Heart right ventricle (tissue), 16 donors: ENCODE measurements at regions not wholly inside any gene's neighbourhood (a gene's known extent, or its start where the extent isn't known, plus 50 kb on each side); places are given as distances from the start of the nearest gene placed in this dataset.

Experiments
- ATAC-seq, 8 donors: fragments of 200-7000 bp; cut with Tn5 transposase; one replicate each; pipeline ENCODE4 v1.9.1; 2020; ENCODE audit warnings: mild to moderate bottlenecking in 8 of 8, moderate library complexity in 8 of 8, moderate number of reproducible peaks in 1 of 8
- DNase-seq, 2 donors: peaks; one replicate each; pipeline ENCODE4 v3.0.0-alpha.2; 2020
- H3K27ac ChIP-seq, 10 donors: fragments of 200-600 bp; sonication (generic) in 2 of 10; one replicate each; pipeline versions ENCODE4 v1.5.0 to v1.8.0; 2020 to 2022; ENCODE audit warnings: mild to moderate bottlenecking in 3 of 10
- H3K27me3 ChIP-seq, 7 donors: fragments of 200-600 bp; one replicate each; pipeline ENCODE4 v1.8.0; 2021 to 2022; ENCODE audit warnings: mild to moderate bottlenecking in 2 of 7
- H3K36me3 ChIP-seq, 9 donors: fragments of 200-600 bp; sonication (generic) in 1 of 9; one replicate each; pipeline versions ENCODE4 v1.5.0 to v1.8.0; 2020 to 2022; ENCODE audit warnings: mild to moderate bottlenecking in 2 of 9
- H3K4me1 ChIP-seq, 9 donors: fragments of 200-600 bp; sonication (generic) in 1 of 9; one replicate each; pipeline versions ENCODE4 v1.5.0 to v1.8.0; 2020 to 2022; ENCODE audit warnings: mild to moderate bottlenecking in 4 of 9
- H3K4me3 ChIP-seq, 10 donors: fragments of 200-600 bp; sonication (generic) in 2 of 10; one replicate each; pipeline versions ENCODE4 v1.5.0 to v1.8.0; 2020 to 2022; ENCODE audit warnings: mild to moderate bottlenecking in 7 of 10, moderate library complexity in 2 of 10
- H3K9me3 ChIP-seq, 11 donors: fragments of 200-600 bp in 10 of 11; sonication (generic) in 2 of 11; one replicate each; pipeline versions ENCODE4 v1.5.0 to v1.8.0; 2013 to 2022; ENCODE audit warnings: mild to moderate bottlenecking in 2 of 11, control low read depth in 1 of 11, moderate library complexity in 1 of 11
- CTCF ChIP-seq, 9 donors: fragments of 200-600 bp; sonication (generic) in 2 of 9; IDR thresholded peaks; one replicate each; pipeline versions ENCODE4 v1.5.0 to v1.8.0; 2021 to 2022; ENCODE audit warnings: antibody characterized with exemption in 9 of 9, mild to moderate bottlenecking in 5 of 9, moderate library complexity in 1 of 9
- WGBS, 2 donors: extraction: QIAGEN DNeasy Blood & Tissue Kit; methylation state at CpG; one replicate each; pipeline ENCODE4 v1.1.7; 2013; ENCODE audit warnings: inconsistent platforms in 1 of 2; 5-methylcytosine and 5-hydroxymethylcytosine counted together
- intact Hi-C, 10 donors: fragments of 100-400 bp; cut with DNase I; formaldehyde crosslinking; loops; one replicate each; pipeline versions ENCODE4 v1.11.1 to v1.14.2; 2022
- donor health status: Arrhythmogenic right ventricular cardiomyopathy.
- donor health status: ischemic (EF 13 %, LVEDD 7.1; RV severe dilation, severe dysfunction).
- donor health status: healthy with polysubstance abuse.
- donor health status: DM: no; HTN: yes; CAD: no.
- donor health status: DM: no; HTN: no; CAD: no.
- donor health status: ischemic (EF 25% LVEDD 6.9; RV normal size, moderate dysfunction).
- donor health status: ischemic (EF 25% LVEDD 5.7; RV mildly dilated, moderate dysfunction).
- donor health status: healthy.
- donor health status: DM: yes; HTN: yes; CAD: no.
- donor health status: Ischemic cardiomyopathy.
- donor health status: ischemic (EF 35%, LVEDD 5.7; RV mildly dilated, moderate dysfunction).
- donor health status: nonischemic (EF 11% LVEDD 7.7; RV severe dilation, severe dysfunction).
- donor health status: DM: yes; HTN: yes; CAD: no.
- donor health status: PGD.
- donor health status: ischemic (EF 29% LVEDD 5.4; RV normal size, mild dysfunction).
- donor health status: nonischemic (EF 23%, LVEDD 6.1; RV moderate dilation, normal function).

- Histone ChIP-seq H3K4me3 (no peak overlapping the region), H3K4me1 (no peaks in the 10 kb centered on the region), H3K9me3 (peaks cover 0 to 6% (median 0%) of the 10 kb centered on the region in 11 donors), H3K27me3 (no peaks in the 10 kb centered on the region), H3K27ac (no peak overlapping the region), H3K36me3 (no peaks in the 10 kb centered on the region)
- TF ChIP-seq CTCF (IDR thresholded peaks at IDR 0.05): no peak
- DNase-seq: no peak
- no peak for ATAC-seq
- intact Hi-C loops: no loop called here
- 64 to 84% methylated on average over 1 of the region's 1 CpG for WGBS, 2 donors
Observed at GRCh38 chr14:40229676-40230075, 797.4 kb upstream of the FBXO33 start.

- no peaks in the 10 kb centered on the region for H3K4me1 ChIP-seq
- H3K4me3 ChIP-seq: no peak overlapping the region
- ATAC-seq: no peak
- WGBS, 2 donors: 80 to 83% methylated on average over 4 of the region's 4 CpGs
- DNase-seq: no peak
- no peak for TF ChIP-seq CTCF (IDR thresholded peaks at IDR 0.05)
- H3K36me3 ChIP-seq: no peaks in the 10 kb centered on the region
- intact Hi-C loops: no loop called here
- H3K27me3 ChIP-seq: no peaks in the 10 kb centered on the region
- no peaks in the 10 kb centered on the region for H3K9me3 ChIP-seq
- H3K27ac ChIP-seq: no peak overlapping the region
Observed at GRCh38 chr14:40222996-40223395, 790.8 kb upstream of the FBXO33 start.

- no peak for TF ChIP-seq CTCF (IDR thresholded peaks at IDR 0.05)
- Histone ChIP-seq H3K4me1 (no peaks in the 10 kb centered on the region), H3K9me3 (no peaks in the 10 kb centered on the region), H3K36me3 (no peaks in the 10 kb centered on the region), H3K27me3 (no peaks in the 10 kb centered on the region), H3K4me3 (no peak overlapping the region), H3K27ac (no peak overlapping the region)
- intact Hi-C loops: no loop called here
- DNase-seq (no peak), ATAC-seq (no peak)
Observed at GRCh38 chr14:40221428-40221827, 789.2 kb upstream of the FBXO33 start.

GRCh38 chr14:40219032-40219431, 786.8 kb upstream of the FBXO33 start:
- H3K27ac ChIP-seq: no peak overlapping the region
- no peak for TF ChIP-seq CTCF (IDR thresholded peaks at IDR 0.05)
- H3K4me3 ChIP-seq: no peak overlapping the region
- 74 to 81% methylated on average over 3 of the region's 3 CpGs for WGBS, 2 donors
- ATAC-seq (no peak), DNase-seq (no peak)
- no peaks in the 10 kb centered on the region for H3K9me3 ChIP-seq
- H3K27me3 ChIP-seq: no peaks in the 10 kb centered on the region
- no peaks in the 10 kb centered on the region for H3K36me3 ChIP-seq
- intact Hi-C loops: no loop called here
- H3K4me1 ChIP-seq: no peaks in the 10 kb centered on the region
